ENCODE measurements at regions not wholly inside any gene's neighbourhood (a gene's known extent, or its start where the extent isn't known, plus 50 kb on each side); places are given as distances from the start of the nearest gene placed in this dataset.

DNA sequence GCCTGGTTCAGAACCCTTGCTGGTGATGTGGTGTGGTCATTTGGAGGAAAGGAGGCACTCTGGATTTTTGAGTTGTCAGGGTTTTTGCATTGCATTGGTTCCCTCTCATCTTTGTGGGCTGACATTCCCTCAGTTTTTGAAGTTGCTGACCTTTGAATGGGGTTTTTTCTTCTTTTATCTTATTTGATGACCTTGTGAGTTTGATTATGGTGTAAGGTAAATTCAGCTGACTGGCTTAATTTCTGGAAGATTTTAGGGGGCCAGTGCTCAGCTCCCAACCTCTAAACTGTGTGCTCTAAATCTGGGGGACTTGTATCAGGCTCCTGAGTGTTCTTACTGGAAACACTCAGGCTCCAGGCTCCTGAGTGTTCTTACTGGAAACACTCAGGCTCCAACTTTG, 225.9 kb downstream of the MEIS1 start:
- Histone ChIP-seq H3K27ac (ENCODE audit: low read length in 2 of 2) (no peak overlapping the region), H3K9ac (ENCODE audit: low read length) (no peak overlapping the region), H2AFZ (ENCODE audit: insufficient read depth, low read depth, low read length, poor library complexity, severe bottlenecking) (no peak overlapping the region), H3K4me2 (replicated peaks; ENCODE audit: low read depth, low read length, poor library complexity, severe bottlenecking) (no peak overlapping the region), H3K4me1 (ENCODE audit: control insufficient read depth in 2 of 2, insufficient read depth in 2 of 2, low read length in 2 of 2) (no peaks in the 10 kb centered on the region), H3K4me3 (ENCODE audit: control extremely low read depth in 1 of 5, extremely low read depth in 1 of 5, insufficient read depth in 1 of 5, low read depth in 2 of 5, low read length in 4 of 5) (no peak overlapping the region), H4K20me1 (ENCODE audit: control insufficient read depth, insufficient read depth, low read length, poor library complexity, severe bottlenecking) (no peaks in the 10 kb centered on the region), H3K79me2 (ENCODE audit: control insufficient read depth, insufficient read depth, low read length) (no peaks in the 10 kb centered on the region), H3K27me3 (replicated peaks in 1 of 4; ENCODE audit: control extremely low read depth in 1 of 4, control insufficient read depth in 3 of 4, insufficient read depth in 4 of 4, low read length in 3 of 4) (no peaks in the 10 kb centered on the region), H3K9me3 (ENCODE audit: control extremely low read depth in 1 of 3, control insufficient read depth in 2 of 3, insufficient read depth in 1 of 3, low read length in 2 of 3) (peaks cover 0 to 13% (median 0%) of the 10 kb centered on the region in 3 donors), H3K36me3 (replicated peaks in 1 of 2; ENCODE audit: control extremely low read depth in 1 of 2, control insufficient read depth in 1 of 2, extremely low read depth in 1 of 2, insufficient read depth in 2 of 2, low read length in 1 of 2) (no peaks in the 10 kb centered on the region)
- intact Hi-C loops (cut with micrococcal nuclease): no loop called here
- peaks cover 7% of the 10 kb centered on the region for H3K9me3 Mint-ChIP-seq (ENCODE audit: insufficient read depth)
- no peaks in the 10 kb centered on the region for H3K4me1 Mint-ChIP-seq
- ATAC-seq (ENCODE audit: low read depth) (no peak), DNase-seq (no peak)
- H3K27ac Mint-ChIP-seq: no peak overlapping the region
- ChIA-PET CTCF (no interaction called here), POLR2A (no interaction called here)
- H3K27me3 Mint-ChIP-seq: no peaks in the 10 kb centered on the region
- no peak overlapping the region for H3K4me3 Mint-ChIP-seq
- no peak for TF ChIP-seq EZH2 (IDR thresholded peaks at IDR 0.05; ENCODE audit: borderline replicate concordance, insufficient read depth, low read depth, low read length, poor library complexity, severe bottlenecking)
- TF ChIP-seq, protein P1, sequence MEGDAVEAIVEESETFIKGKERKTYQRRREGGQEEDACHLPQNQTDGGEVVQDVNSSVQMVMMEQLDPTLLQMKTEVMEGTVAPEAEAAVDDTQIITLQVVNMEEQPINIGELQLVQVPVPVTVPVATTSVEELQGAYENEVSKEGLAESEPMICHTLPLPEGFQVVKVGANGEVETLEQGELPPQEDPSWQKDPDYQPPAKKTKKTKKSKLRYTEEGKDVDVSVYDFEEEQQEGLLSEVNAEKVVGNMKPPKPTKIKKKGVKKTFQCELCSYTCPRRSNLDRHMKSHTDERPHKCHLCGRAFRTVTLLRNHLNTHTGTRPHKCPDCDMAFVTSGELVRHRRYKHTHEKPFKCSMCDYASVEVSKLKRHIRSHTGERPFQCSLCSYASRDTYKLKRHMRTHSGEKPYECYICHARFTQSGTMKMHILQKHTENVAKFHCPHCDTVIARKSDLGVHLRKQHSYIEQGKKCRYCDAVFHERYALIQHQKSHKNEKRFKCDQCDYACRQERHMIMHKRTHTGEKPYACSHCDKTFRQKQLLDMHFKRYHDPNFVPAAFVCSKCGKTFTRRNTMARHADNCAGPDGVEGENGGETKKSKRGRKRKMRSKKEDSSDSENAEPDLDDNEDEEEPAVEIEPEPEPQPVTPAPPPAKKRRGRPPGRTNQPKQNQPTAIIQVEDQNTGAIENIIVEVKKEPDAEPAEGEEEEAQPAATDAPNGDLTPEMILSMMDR (IDR thresholded peaks at IDR 0.05): no peak

DNA sequence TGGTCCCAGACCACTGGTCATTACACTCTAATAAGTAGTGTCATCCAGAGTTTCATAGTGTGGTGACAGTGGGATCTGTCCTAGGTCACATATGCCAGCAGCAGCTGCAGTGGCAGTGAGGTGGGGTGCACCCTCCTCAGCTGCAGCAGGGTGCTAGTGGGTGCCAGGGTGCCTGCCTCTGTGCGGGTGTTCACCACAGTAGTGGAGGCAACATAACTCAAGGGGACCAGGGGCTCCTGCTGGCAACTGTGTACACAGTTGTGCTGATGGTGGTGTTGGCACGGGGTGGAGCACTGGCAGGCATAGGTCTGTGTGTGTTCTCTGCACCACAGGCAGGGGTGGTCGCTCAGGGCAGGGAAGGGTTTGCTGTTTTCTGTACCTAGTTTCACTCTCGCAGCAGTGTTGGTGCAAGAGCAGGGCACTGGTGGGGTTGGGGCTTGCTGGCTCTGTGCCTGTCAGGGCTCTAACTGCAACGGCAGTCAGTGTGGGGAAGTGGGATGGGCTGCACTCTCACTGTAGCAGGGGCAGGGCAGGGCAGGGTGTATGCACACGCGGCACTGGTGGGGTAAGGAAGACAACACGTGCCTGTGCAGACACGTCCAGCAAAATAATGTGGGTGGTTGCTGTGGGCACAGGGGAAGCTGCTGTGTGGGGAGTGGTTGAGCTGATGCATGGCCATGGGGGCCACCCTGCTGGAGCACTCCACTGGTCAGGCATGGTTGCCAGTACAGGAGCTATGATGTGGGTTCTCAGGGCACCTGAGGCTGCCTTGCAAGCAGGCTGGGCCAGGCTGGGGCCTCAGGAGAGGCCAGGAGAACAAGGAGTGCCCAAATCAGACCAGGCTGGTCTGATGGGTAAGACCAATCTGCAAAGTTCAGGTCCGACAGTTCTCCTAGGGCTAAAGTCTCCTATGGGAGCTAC, 226.6 kb downstream of the MEIS1 start:
- Mint-ChIP-seq H3K4me3 (no peak overlapping the region), H3K4me1 (no peaks in the 10 kb centered on the region), H3K27me3 (no peaks in the 10 kb centered on the region), H3K9me3 (ENCODE audit: insufficient read depth) (peaks cover 7% of the 10 kb centered on the region), H3K27ac (no peak overlapping the region)
- Histone ChIP-seq H3K27ac (ENCODE audit: low read length in 2 of 2) (no peak overlapping the region), H3K79me2 (ENCODE audit: control insufficient read depth, insufficient read depth, low read length) (no peaks in the 10 kb centered on the region), H3K9ac (ENCODE audit: low read length) (no peak overlapping the region), H3K4me2 (replicated peaks; ENCODE audit: low read depth, low read length, poor library complexity, severe bottlenecking) (no peak overlapping the region), H3K27me3 (replicated peaks in 1 of 4; ENCODE audit: control extremely low read depth in 1 of 4, control insufficient read depth in 3 of 4, insufficient read depth in 4 of 4, low read length in 3 of 4) (no peaks in the 10 kb centered on the region), H3K4me1 (ENCODE audit: control insufficient read depth in 2 of 2, insufficient read depth in 2 of 2, low read length in 2 of 2) (no peaks in the 10 kb centered on the region), H2AFZ (ENCODE audit: insufficient read depth, low read depth, low read length, poor library complexity, severe bottlenecking) (no peak overlapping the region), H3K9me3 (ENCODE audit: control extremely low read depth in 1 of 3, control insufficient read depth in 2 of 3, insufficient read depth in 1 of 3, low read length in 2 of 3) (peaks cover 0 to 13% (median 0%) of the 10 kb centered on the region in 3 donors), H3K4me3 (ENCODE audit: control extremely low read depth in 1 of 5, extremely low read depth in 1 of 5, insufficient read depth in 1 of 5, low read depth in 2 of 5, low read length in 4 of 5) (no peak overlapping the region), H4K20me1 (ENCODE audit: control insufficient read depth, insufficient read depth, low read length, poor library complexity, severe bottlenecking) (no peaks in the 10 kb centered on the region), H3K36me3 (replicated peaks in 1 of 2; ENCODE audit: control extremely low read depth in 1 of 2, control insufficient read depth in 1 of 2, extremely low read depth in 1 of 2, insufficient read depth in 2 of 2, low read length in 1 of 2) (no peaks in the 10 kb centered on the region)
- DNase-seq: no peak
- ChIA-PET CTCF (no interaction called here), POLR2A (no interaction called here)
- 23% methylated on average over 10 of the region's 10 CpGs for WGBS (ENCODE audit: insufficient coverage)
- ATAC-seq (ENCODE audit: low read depth): no peak
- intact Hi-C loops (cut with micrococcal nuclease): no loop called here
- TF ChIP-seq, protein P1 (IDR thresholded peaks at IDR 0.05): no peak
- no peak for TF ChIP-seq EZH2 (IDR thresholded peaks at IDR 0.05; ENCODE audit: borderline replicate concordance, insufficient read depth, low read depth, low read length, poor library complexity, severe bottlenecking)
